GM10266 (cell line): ENCODE measurements at regions not wholly inside any gene's neighbourhood (a gene's known extent, or its start where the extent isn't known, plus 50 kb on each side); places are given as distances from the start of the nearest gene placed in this dataset.
"Not testable (repeated sequence)": the region's sequence is repeated elsewhere in the genome, so short reads cannot be mapped to it uniquely, and the experiment has no call there.

Experiments used
- DNase-seq: peaks from one replicate; pipeline ENCODE4 v3.0.0; 2012; ENCODE audit errors: extremely low spot score
- CTCF ChIP-seq: IDR thresholded peaks from 2 replicates; pipeline ENCODE4 v1.5.1; 2012; ENCODE audit warnings: mild to moderate bottlenecking, low read depth; ENCODE audit not compliant: control insufficient read depth, insufficient read depth; ENCODE audit errors: missing control alignments

GRCh38 chr4:174183259-174183658 is 100.2 kb downstream of the FBXO8 start:
- TF ChIP-seq CTCF: no peak
- DNase-seq: no peak

GRCh38 chr4:174181827-174182226 is 101.6 kb downstream of the FBXO8 start:
- no peak for DNase-seq
- no peak for TF ChIP-seq CTCF

- no peak for TF ChIP-seq CTCF
- DNase-seq: no peak
Measured at GRCh38 chr4:174177536-174177935, 105.9 kb downstream of the FBXO8 start.

- not testable (repeated sequence) for DNase-seq
Measured at GRCh38 chr4:174175836-174176235, 107.6 kb downstream of the FBXO8 start.

GRCh38 chr4:174173360-174173759 is 110.1 kb downstream of the FBXO8 start:
- DNase-seq: no peak
- no peak for TF ChIP-seq CTCF

- no peak for TF ChIP-seq CTCF
Measured at GRCh38 chr4:174172274-174172673, 111.2 kb downstream of the FBXO8 start.

GRCh38 chr4:174170906-174171305 is 112.6 kb downstream of the FBXO8 start:
- TF ChIP-seq CTCF: no peak

More at GRCh38 chr4:174172274-174172673, 111.2 kb downstream of the FBXO8 start:
- no peak for DNase-seq

GRCh38 chr4:174170091-174170490 is 113.4 kb downstream of the FBXO8 start:
- no peak for TF ChIP-seq CTCF
- DNase-seq: no peak

More at GRCh38 chr4:174170906-174171305, 112.6 kb downstream of the FBXO8 start:
- no peak for DNase-seq
